Esophagus muscularis mucosa (tissue), 3 donors: ENCODE measurements at regions not wholly inside any gene's neighbourhood (a gene's known extent, or its start where the extent isn't known, plus 50 kb on each side); places are given as distances from the start of the nearest gene placed in this dataset.

Experiments used
- POLR2A ChIP-seq: fragments of 450-650 bp; IDR thresholded peaks from one replicate; pipeline ENCODE4 v1.6.1; 2017; ENCODE audit warnings: antibody characterized with exemption, moderate library complexity, mild to moderate bottlenecking, low read depth
- POLR2AphosphoS5 ChIP-seq, 2 donors: sonication (generic); formaldehyde crosslinking; IDR thresholded peaks; one replicate each; pipeline ENCODE4 v1.6.1; 2017; ENCODE audit warnings: antibody characterized with exemption in 2 of 2
- TF ChIP-seq, protein P1 (sequence below), 3 experiments: fragments of 200-600 bp in 2 of 3; fragments of 450-650 bp in 1 of 3; sonication (generic) in 2 of 3; IDR thresholded peaks; one replicate each; pipeline ENCODE4 v1.5.1; 2017 to 2019; ENCODE audit warnings: antibody characterized with exemption in 3 of 3, mild to moderate bottlenecking in 2 of 3, moderate library complexity in 1 of 3

DNA sequence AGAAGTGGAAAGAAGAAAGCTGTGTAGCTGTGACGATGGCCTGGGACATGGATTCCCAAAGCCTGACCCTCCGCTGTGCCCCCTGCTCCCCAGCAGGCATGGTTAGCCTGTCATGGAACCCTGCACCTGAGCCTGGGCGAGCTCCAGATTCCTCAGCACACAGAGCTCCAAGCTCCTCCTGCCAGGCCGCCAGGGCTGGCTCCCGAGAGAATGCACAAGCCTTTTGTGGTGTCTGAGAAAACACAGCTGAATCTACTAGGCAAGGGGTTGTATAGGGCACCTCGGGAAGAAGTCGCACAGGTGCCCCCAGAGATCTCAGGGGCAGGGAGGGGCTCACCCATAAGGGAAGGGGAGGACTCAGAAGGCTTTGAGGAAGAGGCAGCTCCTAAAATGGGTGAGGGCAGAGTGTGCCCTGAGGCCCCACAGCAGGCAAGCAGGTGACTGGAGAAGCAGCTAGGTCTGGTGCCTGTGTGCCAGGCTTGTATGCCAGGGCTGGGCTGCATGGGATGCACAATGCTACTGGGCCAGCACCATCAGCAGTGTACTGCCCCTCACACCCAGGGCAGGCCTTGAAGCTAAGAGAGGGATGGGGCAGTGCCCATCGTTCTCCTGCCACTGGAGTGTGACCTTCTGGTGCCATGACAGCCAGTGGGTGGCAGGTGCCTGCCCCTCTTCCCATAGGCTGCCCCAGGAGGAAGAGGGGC is 64.3 kb upstream of the CD93 start:
- TF ChIP-seq, protein P1, sequence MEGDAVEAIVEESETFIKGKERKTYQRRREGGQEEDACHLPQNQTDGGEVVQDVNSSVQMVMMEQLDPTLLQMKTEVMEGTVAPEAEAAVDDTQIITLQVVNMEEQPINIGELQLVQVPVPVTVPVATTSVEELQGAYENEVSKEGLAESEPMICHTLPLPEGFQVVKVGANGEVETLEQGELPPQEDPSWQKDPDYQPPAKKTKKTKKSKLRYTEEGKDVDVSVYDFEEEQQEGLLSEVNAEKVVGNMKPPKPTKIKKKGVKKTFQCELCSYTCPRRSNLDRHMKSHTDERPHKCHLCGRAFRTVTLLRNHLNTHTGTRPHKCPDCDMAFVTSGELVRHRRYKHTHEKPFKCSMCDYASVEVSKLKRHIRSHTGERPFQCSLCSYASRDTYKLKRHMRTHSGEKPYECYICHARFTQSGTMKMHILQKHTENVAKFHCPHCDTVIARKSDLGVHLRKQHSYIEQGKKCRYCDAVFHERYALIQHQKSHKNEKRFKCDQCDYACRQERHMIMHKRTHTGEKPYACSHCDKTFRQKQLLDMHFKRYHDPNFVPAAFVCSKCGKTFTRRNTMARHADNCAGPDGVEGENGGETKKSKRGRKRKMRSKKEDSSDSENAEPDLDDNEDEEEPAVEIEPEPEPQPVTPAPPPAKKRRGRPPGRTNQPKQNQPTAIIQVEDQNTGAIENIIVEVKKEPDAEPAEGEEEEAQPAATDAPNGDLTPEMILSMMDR (IDR thresholded peaks at IDR 0.05) = no peak
- no peak for TF ChIP-seq POLR2AphosphoS5 (IDR thresholded peaks at IDR 0.05)
- no peak for TF ChIP-seq POLR2A
